Fibroblast of skin of right biceps (primary cell): ENCODE measurements at regions not wholly inside any gene's neighbourhood (a gene's known extent, or its start where the extent isn't known, plus 50 kb on each side); places are given as distances from the start of the nearest gene placed in this dataset.
"Not testable (repeated sequence)": the region's sequence is repeated elsewhere in the genome, so short reads cannot be mapped to it uniquely, and the experiment has no call there.

Experiments used
- DNase-seq: peaks from one replicate; pipeline ENCODE4 v3.0.0-alpha.2; 2013

GRCh38 chr1:104182251-104182650 is 432.6 kb downstream of the AMY1C start:
- no peak for DNase-seq

GRCh38 chr1:104189207-104189606 is 439.5 kb downstream of the AMY1C start:
- no peak for DNase-seq

GRCh38 chr1:104190821-104191220 is 441.1 kb downstream of the AMY1C start:
- DNase-seq = no peak

GRCh38 chr1:104195395-104195794 is 445.7 kb downstream of the AMY1C start:
- DNase-seq = peak; percentile 0

- DNase-seq = no peak
Observed at GRCh38 chr1:104196136-104196535, 446.4 kb downstream of the AMY1C start.

- DNase-seq = no peak
Observed at GRCh38 chr1:104197516-104197915, 447.8 kb downstream of the AMY1C start.

GRCh38 chr1:104212239-104212638 is 462.5 kb downstream of the AMY1C start:
- no peak for DNase-seq

GRCh38 chr1:104217395-104217986 is 467.8 kb downstream of the AMY1C start:
- DNase-seq = not testable (repeated sequence)

- DNase-seq = no peak
Observed at GRCh38 chr1:104229860-104230259, 480.2 kb downstream of the AMY1C start.

- DNase-seq = no peak
Observed at GRCh38 chr1:104231676-104232075, 482.0 kb downstream of the AMY1C start.

- DNase-seq = no peak
Observed at GRCh38 chr1:104235141-104235540, 485.4 kb downstream of the AMY1C start.

- DNase-seq = no peak
Observed at GRCh38 chr1:104238991-104239390, 489.3 kb downstream of the AMY1C start.

- DNase-seq = no peak
Observed at GRCh38 chr1:104248385-104248784, 498.7 kb downstream of the AMY1C start.

- no peak for DNase-seq
Observed at GRCh38 chr1:104259481-104259880, 509.8 kb downstream of the AMY1C start.

- DNase-seq = not testable (repeated sequence)
Observed at GRCh38 chr1:104263110-104263509, 513.4 kb downstream of the AMY1C start.

GRCh38 chr1:104264521-104264920 is 514.8 kb downstream of the AMY1C start:
- DNase-seq = peak; percentile 2

GRCh38 chr1:104265163-104265562 is 515.5 kb downstream of the AMY1C start:
- no peak for DNase-seq

GRCh38 chr1:104266612-104267011 is 516.9 kb downstream of the AMY1C start:
- DNase-seq = no peak

- DNase-seq = not testable (repeated sequence)
Observed at GRCh38 chr1:104288322-104288721, 538.6 kb downstream of the AMY1C start.

- DNase-seq = no peak
Observed at GRCh38 chr1:104291156-104291555, 541.5 kb downstream of the AMY1C start.

GRCh38 chr1:104294259-104294658 is 544.6 kb downstream of the AMY1C start:
- DNase-seq = no peak

GRCh38 chr1:104295511-104295910 is 545.8 kb downstream of the AMY1C start:
- no peak for DNase-seq

GRCh38 chr1:104309673-104310072 is 560.0 kb downstream of the AMY1C start:
- DNase-seq = no peak

- DNase-seq = no peak
Observed at GRCh38 chr1:104315823-104316222, 566.1 kb downstream of the AMY1C start.

GRCh38 chr1:104322131-104322530 is 572.4 kb downstream of the AMY1C start:
- no peak for DNase-seq

- DNase-seq = no peak
Observed at GRCh38 chr1:104329278-104329677, 579.6 kb downstream of the AMY1C start.
